DOHH2 (cell line): ENCODE measurements at regions not wholly inside any gene's neighbourhood (a gene's known extent, or its start where the extent isn't known, plus 50 kb on each side); places are given as distances from the start of the nearest gene placed in this dataset.

Source experiments
- H3F3A ChIP-seq: fragments of 200-600 bp; sonication (generic), shearing (Covaris generic); 2 replicates; pipeline ENCODE4 v1.6.0; 2016; ENCODE audit warnings: antibody characterized with exemption, mild to moderate bottlenecking; ENCODE audit not compliant: control insufficient read depth, insufficient read depth
- H3K27ac ChIP-seq: fragments of 200-600 bp; sonication (generic); 2 replicates; pipeline ENCODE4 v1.5.1; 2014; ENCODE audit warnings: low read depth, mild to moderate bottlenecking, low read length, moderate library complexity
- H3K27me3 ChIP-seq: fragments of 200-600 bp; sonication (generic); 2 replicates; pipeline ENCODE4 v1.6.1; 2014; ENCODE audit warnings: mild to moderate bottlenecking, low read length, mixed read lengths; ENCODE audit not compliant: control insufficient read depth
- H3K36me3 ChIP-seq: fragments of 200-600 bp; sonication (generic); 2 replicates; pipeline ENCODE4 v1.6.1; 2014; ENCODE audit warnings: mild to moderate bottlenecking, low read length, moderate library complexity, mixed read lengths; ENCODE audit not compliant: control insufficient read depth
- H3K4me1 ChIP-seq: fragments of 200-600 bp; sonication (generic); 2 replicates; pipeline ENCODE4 v1.6.1; 2014; ENCODE audit warnings: mild to moderate bottlenecking, low read length, mixed read lengths; ENCODE audit not compliant: control insufficient read depth
- H3K4me2 ChIP-seq: fragments of 200-600 bp; sonication (generic); 2 replicates; pipeline ENCODE4 v1.6.0; 2014; ENCODE audit warnings: mild to moderate bottlenecking, low read length, moderate library complexity
- H3K4me3 ChIP-seq: fragments of 200-600 bp; sonication (generic); 2 replicates; pipeline ENCODE4 v1.5.1; 2014; ENCODE audit warnings: mild to moderate bottlenecking, low read length, mixed read lengths
- H3K79me2 ChIP-seq: fragments of 200-600 bp; sonication (generic); 2 replicates; pipeline ENCODE4 v1.6.1; 2014; ENCODE audit warnings: mild to moderate bottlenecking, low read length, mixed read lengths; ENCODE audit not compliant: control insufficient read depth
- H3K9me2 ChIP-seq: fragments of 200-600 bp; sonication (generic); replicated peaks from 2 replicates; pipeline ENCODE4 v1.6.1; 2014; ENCODE audit warnings: mild to moderate bottlenecking, low read length, mixed read lengths; ENCODE audit not compliant: control insufficient read depth
- H3K9me3 ChIP-seq: fragments of 200-600 bp; sonication (generic); 2 replicates; pipeline ENCODE4 v1.6.1; 2014; ENCODE audit warnings: antibody characterized with exemption, low read length, mixed read lengths; ENCODE audit not compliant: control insufficient read depth, insufficient read depth
- H4K20me1 ChIP-seq: fragments of 200-600 bp; sonication (generic); 2 replicates; pipeline ENCODE4 v1.6.0; 2014; ENCODE audit warnings: low read depth, mild to moderate bottlenecking, antibody characterized with exemption, low read length, moderate library complexity; ENCODE audit not compliant: control insufficient read depth, insufficient read depth
- CTCF ChIP-seq: fragments of 200-600 bp; sonication (generic); IDR thresholded peaks from one replicate; pipeline ENCODE4 v1.5.1; 2014; ENCODE audit warnings: antibody characterized with exemption, mild to moderate bottlenecking, low read depth, low read length; ENCODE audit not compliant: poor library complexity, severe bottlenecking
- EZH2phosphoT487 ChIP-seq: fragments of 200-600 bp; sonication (generic); IDR thresholded peaks from 2 replicates; pipeline ENCODE4 v1.6.1; 2017; ENCODE audit warnings: borderline replicate concordance, mild to moderate bottlenecking, antibody characterized with exemption, low read length, moderate library complexity, mixed read lengths

- Histone ChIP-seq H3K4me3 (no peak overlapping the region), H3K27me3 (no peaks in the 10 kb centered on the region), H3K27ac (no peak overlapping the region), H3K4me2 (no peak overlapping the region), H3F3A (peaks cover 5% of the 10 kb centered on the region; the same call in 1 of the 2 replicates), H3K4me1 (no peaks in the 10 kb centered on the region), H3K36me3 (no peaks in the 10 kb centered on the region), H3K9me3 (peaks cover 16% of the 10 kb centered on the region), H3K9me2 (no peaks in the 10 kb centered on the region), H3K79me2 (no peaks in the 10 kb centered on the region), H4K20me1 (no peaks in the 10 kb centered on the region)
- TF ChIP-seq CTCF: no peak
- TF ChIP-seq EZH2phosphoT487: no peak
Measured at GRCh38 chr2:239640210-239640609, 239.4 kb upstream of the HDAC4 start.

GRCh38 chr2:239639421-239640185 lies 238.8 kb upstream of the HDAC4 start:
- no peak for TF ChIP-seq EZH2phosphoT487
- no peak for TF ChIP-seq CTCF
- Histone ChIP-seq H4K20me1 (no peaks in the 10 kb centered on the region), H3K4me3 (no peak overlapping the region), H3K27ac (no peak overlapping the region), H3K79me2 (no peaks in the 10 kb centered on the region), H3K9me2 (no peaks in the 10 kb centered on the region), H3K36me3 (no peaks in the 10 kb centered on the region), H3K4me1 (no peaks in the 10 kb centered on the region), H3K4me2 (no peak overlapping the region), H3F3A (peaks cover 5% of the 10 kb centered on the region; the same call in 1 of the 2 replicates), H3K9me3 (peaks cover 16% of the 10 kb centered on the region), H3K27me3 (no peaks in the 10 kb centered on the region)

- no peak for TF ChIP-seq EZH2phosphoT487
- no peak for TF ChIP-seq CTCF
- Histone ChIP-seq H3K9me2 (no peaks in the 10 kb centered on the region), H3F3A (peaks cover 2% of the 10 kb centered on the region; the same call in 1 of the 2 replicates), H3K4me2 (no peak overlapping the region), H3K36me3 (no peaks in the 10 kb centered on the region), H3K4me3 (no peak overlapping the region), H3K27me3 (no peaks in the 10 kb centered on the region), H3K79me2 (no peaks in the 10 kb centered on the region), H3K4me1 (no peaks in the 10 kb centered on the region), H3K9me3 (peaks cover 8% of the 10 kb centered on the region), H3K27ac (no peak overlapping the region), H4K20me1 (no peaks in the 10 kb centered on the region)
Measured at GRCh38 chr2:239638376-239638775, 237.6 kb upstream of the HDAC4 start.
